Endothelial cell of umbilical vein (primary cell): ENCODE measurements at regions not wholly inside any gene's neighbourhood (a gene's known extent, or its start where the extent isn't known, plus 50 kb on each side); places are given as distances from the start of the nearest gene placed in this dataset.

Source experiments
- BruUV-seq: library from RNA; stranded (reverse); fragments of 400-500 nt; replicated peaks from 2 replicates; lab custom pipeline; 2021; lab: Mats Ljungman, UMichigan
- CTCF ChIA-PET: fragments of 300-600, 350-600 bp; sonication (Branson Sonifier 250); formaldehyde crosslinking; loops from one replicate; lab custom pipeline; 2021; ENCODE audit warnings: antibody characterized with exemption, inconsistent platforms; lab: Charles Lee
- POLR2A ChIA-PET: fragments of 300-600, 350-600 bp; sonication (Branson Sonifier 250); formaldehyde crosslinking; loops from one replicate; lab custom pipeline; 2021; ENCODE audit warnings: antibody characterized with exemption, inconsistent platforms; lab: Charles Lee
- DNase-seq: peaks from one replicate; pipeline ENCODE4 v3.0.0-alpha.2; 2011; ENCODE audit warnings: low read depth, low spot score
- FAIRE-seq: peaks from 2 replicates; lab custom pipeline; 2011; peaks lifted over from hg19 to GRCh38; lab: Jason Lieb, UNC
- H2AFZ ChIP-seq: 2 replicates; pipeline ENCODE4 v1.6.0; 2012; ENCODE audit warnings: low read depth, low read length, control low read depth, inconsistent platforms
- H3K27ac ChIP-seq: 2 replicates; pipeline ENCODE4 v1.5.1; 2011; ENCODE audit warnings: low read depth, mild to moderate bottlenecking, control low read depth, low read length, moderate library complexity; ENCODE audit not compliant: insufficient read depth
- H3K27me3 ChIP-seq, 2 experiments: 2 replicates each; pipeline versions ENCODE4 v1.6.0 to v1.6.1; 2011; ENCODE audit warnings: low read length in 2 of 2, mixed read lengths in 1 of 2; ENCODE audit not compliant: control insufficient read depth in 2 of 2, insufficient read depth in 2 of 2
- H3K36me3 ChIP-seq, 2 experiments: 2 replicates in 1 of 2; 3 replicates in 1 of 2; pipeline ENCODE4 v1.5.1; 2011; ENCODE audit warnings: low read length in 2 of 2, mild to moderate bottlenecking in 1 of 2, moderate library complexity in 1 of 2; ENCODE audit not compliant: control insufficient read depth in 2 of 2, insufficient read depth in 2 of 2; ENCODE audit errors: extremely low read depth in 1 of 2
- H3K4me1 ChIP-seq: 3 replicates; pipeline ENCODE4 v1.5.1; 2011; ENCODE audit warnings: mild to moderate bottlenecking, low read length; ENCODE audit not compliant: control insufficient read depth, insufficient read depth; ENCODE audit errors: extremely low read depth
- H3K4me2 ChIP-seq: 2 replicates; pipeline ENCODE4 v1.6.1; 2011; ENCODE audit warnings: low read length, control low read depth, mixed read lengths; ENCODE audit not compliant: insufficient read depth
- H3K4me3 ChIP-seq, 3 experiments: fragments of 200-600 bp in 1 of 3; sonication (generic), shearing (Covaris generic) in 1 of 3; replicated peaks in 1 of 3; 2 replicates each; pipeline ENCODE4 v1.5.1; 2011 to 2016; ENCODE audit warnings: control low read depth in 3 of 3, low read length in 3 of 3, mild to moderate bottlenecking in 2 of 3, inconsistent platforms in 1 of 3, low read depth in 1 of 3, moderate library complexity in 1 of 3; ENCODE audit not compliant: insufficient read depth in 1 of 3
- H3K79me2 ChIP-seq: 2 replicates; pipeline ENCODE4 v1.6.0; 2012; ENCODE audit warnings: low read length, inconsistent platforms; ENCODE audit not compliant: control insufficient read depth, insufficient read depth
- H3K9ac ChIP-seq: replicated peaks from 2 replicates; pipeline ENCODE3; 2011; ENCODE audit warnings: low read length, control low read depth; ENCODE audit not compliant: insufficient read depth; ENCODE audit errors: extremely low read depth
- H3K9me1 ChIP-seq: replicated peaks from 3 replicates; pipeline ENCODE4 v1.6.0; 2011; ENCODE audit warnings: mild to moderate bottlenecking, low read length; ENCODE audit not compliant: control insufficient read depth, insufficient read depth; ENCODE audit errors: extremely low read depth
- H3K9me3 ChIP-seq: replicated peaks from 2 replicates; pipeline ENCODE4 v1.5.1; 2012; ENCODE audit warnings: low read length, inconsistent platforms; ENCODE audit not compliant: control insufficient read depth, insufficient read depth
- H4K20me1 ChIP-seq: replicated peaks from 2 replicates; pipeline ENCODE3; 2011; ENCODE audit warnings: mild to moderate bottlenecking, low read length; ENCODE audit not compliant: control insufficient read depth, insufficient read depth; ENCODE audit errors: extremely low read depth
- EZH2 ChIP-seq: IDR thresholded peaks from 2 replicates; pipeline ENCODE4 v1.6.1; 2012; ENCODE audit warnings: borderline replicate concordance, low read depth, mild to moderate bottlenecking, moderate library complexity, low read length, inconsistent platforms; ENCODE audit not compliant: severe bottlenecking
- FOS ChIP-seq: IDR thresholded peaks from 2 replicates; pipeline ENCODE4 v1.6.1; 2011; ENCODE audit warnings: mild to moderate bottlenecking, low read length, moderate library complexity, borderline replicate concordance; ENCODE audit not compliant: insufficient read depth
- GATA2 ChIP-seq: IDR thresholded peaks from 2 replicates; pipeline ENCODE4 v1.7.0; 2011; ENCODE audit warnings: low read depth, mild to moderate bottlenecking, moderate library complexity, mixed read lengths, low read length; ENCODE audit not compliant: insufficient read length, insufficient read depth
- JUN ChIP-seq: IDR thresholded peaks from 2 replicates; pipeline ENCODE4 v1.6.1; 2011; ENCODE audit warnings: borderline replicate concordance, low read depth; ENCODE audit not compliant: insufficient read length, insufficient read depth
- MYC ChIP-seq: IDR thresholded peaks from one replicate; pipeline ENCODE4 v1.6.1; 2011; ENCODE audit warnings: mild to moderate bottlenecking, low read depth, low read length
- POLR2A ChIP-seq: IDR thresholded peaks from 2 replicates; pipeline ENCODE4 v1.6.1; 2012; ENCODE audit warnings: low read depth, mild to moderate bottlenecking, control low read depth, low read length
- POLR2AphosphoS5 ChIP-seq: IDR thresholded peaks from 2 replicates; pipeline ENCODE4 v1.6.1; 2012; ENCODE audit warnings: low read depth, mild to moderate bottlenecking, control low read depth, low read length, moderate library complexity; ENCODE audit not compliant: insufficient read depth
- dilution Hi-C: fragments of 300-500 bp; cut with MboI; formaldehyde crosslinking; loops from one replicate; pipeline ENCODE4 v1.15.0; 2019; ENCODE audit warnings: low sequenced_read_pairs; ENCODE audit not compliant: extremely low pct_ligation_motif_present
- intact Hi-C: fragments of 100-400 bp; cut with micrococcal nuclease; formaldehyde crosslinking; loops from one replicate; pipeline ENCODE4 v1.10.0; 2022
- TF ChIP-seq, protein P1 (sequence below), 2 donors: IDR thresholded peaks; 1 replicate in 1 of 2; 2 replicates in 1 of 2; pipeline ENCODE4 v1.5.1; 2011; ENCODE audit warnings: low read length in 2 of 2, mild to moderate bottlenecking in 2 of 2, moderate library complexity in 2 of 2, control low read depth in 1 of 2, inconsistent platforms in 1 of 2, low read depth in 1 of 2; ENCODE audit not compliant: insufficient read depth in 1 of 2; ENCODE audit errors: extremely low read depth in 1 of 2
- TF ChIP-seq, protein P2 (sequence below): IDR thresholded peaks from 2 replicates; pipeline ENCODE4 v1.6.1; 2011; ENCODE audit not compliant: insufficient read depth, insufficient read length

GRCh38 chr22:49143812-49144211 is 683.9 kb downstream of the BRD1 start:
- no TSS peak for BruUV-seq
- Histone ChIP-seq H3K9ac (no peak overlapping the region), H3K4me1 (no peaks in the 10 kb centered on the region), H3K27me3 (no peaks in the 10 kb centered on the region), H3K9me1 (no peaks in the 10 kb centered on the region), H4K20me1 (no peaks in the 10 kb centered on the region), H3K36me3 (no peaks in the 10 kb centered on the region), H2AFZ (no peak overlapping the region), H3K27ac (no peak overlapping the region), H3K4me3 (no peak overlapping the region), H3K9me3 (peaks cover 4% of the 10 kb centered on the region), H3K79me2 (no peaks in the 10 kb centered on the region), H3K4me2 (no peak overlapping the region)
- dilution Hi-C loops (no loop called here), intact Hi-C loops (no loop called here)
- ChIA-PET POLR2A (no interaction called here), CTCF (no interaction called here)
- TF ChIP-seq POLR2AphosphoS5 (no peak), FOS (no peak), GATA2 (no peak), EZH2 (no peak), MYC (no peak), POLR2A (no peak), JUN (no peak)
- TF ChIP-seq, protein P1, sequence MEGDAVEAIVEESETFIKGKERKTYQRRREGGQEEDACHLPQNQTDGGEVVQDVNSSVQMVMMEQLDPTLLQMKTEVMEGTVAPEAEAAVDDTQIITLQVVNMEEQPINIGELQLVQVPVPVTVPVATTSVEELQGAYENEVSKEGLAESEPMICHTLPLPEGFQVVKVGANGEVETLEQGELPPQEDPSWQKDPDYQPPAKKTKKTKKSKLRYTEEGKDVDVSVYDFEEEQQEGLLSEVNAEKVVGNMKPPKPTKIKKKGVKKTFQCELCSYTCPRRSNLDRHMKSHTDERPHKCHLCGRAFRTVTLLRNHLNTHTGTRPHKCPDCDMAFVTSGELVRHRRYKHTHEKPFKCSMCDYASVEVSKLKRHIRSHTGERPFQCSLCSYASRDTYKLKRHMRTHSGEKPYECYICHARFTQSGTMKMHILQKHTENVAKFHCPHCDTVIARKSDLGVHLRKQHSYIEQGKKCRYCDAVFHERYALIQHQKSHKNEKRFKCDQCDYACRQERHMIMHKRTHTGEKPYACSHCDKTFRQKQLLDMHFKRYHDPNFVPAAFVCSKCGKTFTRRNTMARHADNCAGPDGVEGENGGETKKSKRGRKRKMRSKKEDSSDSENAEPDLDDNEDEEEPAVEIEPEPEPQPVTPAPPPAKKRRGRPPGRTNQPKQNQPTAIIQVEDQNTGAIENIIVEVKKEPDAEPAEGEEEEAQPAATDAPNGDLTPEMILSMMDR (IDR thresholded peaks at IDR 0.05; ENCODE audit: extremely low read depth in 1 of 2, insufficient read depth in 1 of 2, low read depth in 1 of 2, low read length in 2 of 2), result no peak
- TF ChIP-seq, protein P2, sequence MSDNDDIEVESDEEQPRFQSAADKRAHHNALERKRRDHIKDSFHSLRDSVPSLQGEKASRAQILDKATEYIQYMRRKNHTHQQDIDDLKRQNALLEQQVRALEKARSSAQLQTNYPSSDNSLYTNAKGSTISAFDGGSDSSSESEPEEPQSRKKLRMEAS, result no peak
- no peak for FAIRE-seq
- no peak for DNase-seq
